GM19324 (cell line): ENCODE measurements at regions not wholly inside any gene's neighbourhood (a gene's known extent, or its start where the extent isn't known, plus 50 kb on each side); places are given as distances from the start of the nearest gene placed in this dataset.

Experiments
- ATAC-seq: cut with Tn5 transposase; IDR thresholded peaks from one replicate; pipeline ENCODE4 v1.9.1; 2021; ENCODE audit warnings: mild to moderate bottlenecking, moderate library complexity; ENCODE audit not compliant: unreplicated experiment, low FRiP score

DNA sequence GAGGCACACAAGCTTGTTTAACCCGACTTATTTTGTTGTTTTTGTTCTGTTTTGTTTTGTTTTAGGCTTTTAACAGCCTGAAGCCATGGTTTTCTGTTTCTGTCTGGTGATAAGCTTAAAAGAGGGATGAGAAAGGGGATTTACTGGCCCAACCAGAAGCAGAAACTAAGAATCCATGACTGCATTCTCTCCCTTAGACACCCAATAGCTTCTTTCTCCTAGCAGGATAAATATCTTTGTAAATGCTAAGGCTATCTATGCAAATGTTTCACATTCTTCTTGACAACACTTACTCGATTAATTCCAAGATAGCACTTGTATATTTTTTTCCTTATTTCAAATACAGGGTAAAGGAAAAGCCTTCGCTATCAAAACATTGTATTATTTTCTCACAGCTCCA lies 53.7 kb upstream of the SMAD1 start:
- no peak for ATAC-seq

DNA sequence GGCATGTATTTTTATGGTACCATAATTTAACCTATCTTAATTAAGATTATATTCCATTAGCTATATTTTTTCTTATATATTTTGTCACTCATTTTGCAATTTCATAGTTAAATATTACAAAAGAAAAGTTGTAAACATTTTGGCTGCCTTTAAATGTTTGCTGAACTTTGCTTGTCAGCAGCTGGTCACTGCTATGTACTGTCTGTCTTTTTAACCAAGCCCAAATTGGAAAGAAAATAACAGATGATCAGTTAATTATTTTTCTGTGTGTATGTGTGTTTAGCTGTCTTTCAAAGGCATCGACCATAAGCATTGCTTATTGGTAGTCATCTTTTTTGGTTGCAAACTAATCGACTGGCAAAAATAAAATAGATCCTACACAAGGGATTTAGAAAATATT lies 54.4 kb upstream of the SMAD1 start:
- no peak for ATAC-seq

DNA sequence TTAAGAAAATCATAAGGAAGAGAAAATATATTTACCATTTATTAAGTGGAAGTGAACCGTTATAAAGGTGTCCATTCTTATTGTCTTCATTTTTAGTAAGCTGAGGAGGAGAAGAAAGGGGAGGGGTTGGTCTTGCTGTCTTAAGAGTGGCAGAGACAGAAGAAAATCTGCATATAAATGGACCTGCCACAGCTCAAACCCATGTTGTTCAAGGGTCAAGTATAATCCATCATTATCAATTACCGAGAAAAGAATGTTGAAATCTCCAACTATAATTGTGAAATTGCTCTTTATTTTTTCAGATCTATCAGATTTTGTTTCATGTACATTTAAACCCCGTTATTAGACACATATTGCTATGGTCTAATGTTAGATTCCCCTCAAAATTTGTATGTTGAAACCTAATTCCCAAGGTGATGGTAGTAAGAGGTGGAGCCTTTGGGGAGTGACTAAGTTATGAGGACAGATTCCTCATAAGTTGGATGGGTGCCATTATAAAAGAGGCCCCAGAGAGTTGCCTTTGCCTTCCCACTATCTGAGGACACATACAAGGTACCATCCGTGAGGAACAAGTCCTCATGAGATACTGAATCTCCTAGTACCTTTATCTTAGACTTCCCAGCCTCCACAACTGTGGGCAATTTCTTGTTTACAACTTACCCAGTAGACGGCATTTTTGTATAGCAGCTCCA lies 58.5 kb upstream of the SMAD1 start:
- ATAC-seq, result no peak

DNA sequence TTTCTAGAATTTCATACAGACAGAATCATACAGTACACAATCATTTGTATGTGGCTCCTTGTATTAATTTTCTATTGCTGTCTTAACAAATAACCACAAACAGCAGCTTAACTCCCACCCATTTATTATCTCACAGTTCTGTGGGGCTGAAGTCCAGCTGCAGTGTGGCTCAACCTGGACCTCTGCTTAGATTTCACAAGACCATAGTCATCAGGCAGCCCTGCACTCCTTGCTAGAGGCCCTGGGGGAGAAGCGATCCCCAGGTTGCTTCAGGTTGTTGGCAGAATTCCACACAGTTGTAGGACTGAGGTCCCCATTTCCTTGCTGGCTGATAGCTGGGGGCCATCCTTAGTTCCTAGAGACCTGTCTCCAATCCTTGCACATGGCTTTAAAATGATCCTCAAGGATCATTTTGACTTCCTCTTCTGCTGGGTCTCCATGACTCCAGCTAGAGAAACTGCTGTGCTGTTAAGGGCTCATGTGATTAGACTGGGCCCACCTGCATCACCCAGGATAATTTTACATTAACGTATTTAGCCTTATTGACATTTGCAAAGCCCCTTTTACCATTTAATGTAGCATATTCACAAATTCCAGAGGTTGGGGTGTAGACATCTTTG lies 60.9 kb upstream of the SMAD1 start:
- ATAC-seq, result no peak

DNA sequence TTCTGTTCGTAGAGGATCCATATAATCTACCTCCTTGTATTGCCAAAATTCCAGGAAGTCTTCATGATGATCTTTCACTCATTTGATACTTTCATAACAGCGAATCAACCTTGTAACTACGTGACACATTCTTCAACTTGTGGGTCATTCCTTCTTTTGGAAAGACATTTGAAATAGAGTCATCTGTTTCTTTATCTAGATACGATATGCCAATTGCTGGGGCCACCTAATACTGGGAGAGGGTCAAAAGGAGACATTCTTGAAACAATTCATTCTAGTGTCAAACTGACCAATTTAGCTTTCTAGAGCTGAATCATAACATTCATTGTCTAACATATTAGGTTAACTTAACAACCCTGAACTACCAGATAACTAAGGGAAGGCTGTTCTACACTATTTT lies 62.9 kb upstream of the SMAD1 start:
- no peak for ATAC-seq

DNA sequence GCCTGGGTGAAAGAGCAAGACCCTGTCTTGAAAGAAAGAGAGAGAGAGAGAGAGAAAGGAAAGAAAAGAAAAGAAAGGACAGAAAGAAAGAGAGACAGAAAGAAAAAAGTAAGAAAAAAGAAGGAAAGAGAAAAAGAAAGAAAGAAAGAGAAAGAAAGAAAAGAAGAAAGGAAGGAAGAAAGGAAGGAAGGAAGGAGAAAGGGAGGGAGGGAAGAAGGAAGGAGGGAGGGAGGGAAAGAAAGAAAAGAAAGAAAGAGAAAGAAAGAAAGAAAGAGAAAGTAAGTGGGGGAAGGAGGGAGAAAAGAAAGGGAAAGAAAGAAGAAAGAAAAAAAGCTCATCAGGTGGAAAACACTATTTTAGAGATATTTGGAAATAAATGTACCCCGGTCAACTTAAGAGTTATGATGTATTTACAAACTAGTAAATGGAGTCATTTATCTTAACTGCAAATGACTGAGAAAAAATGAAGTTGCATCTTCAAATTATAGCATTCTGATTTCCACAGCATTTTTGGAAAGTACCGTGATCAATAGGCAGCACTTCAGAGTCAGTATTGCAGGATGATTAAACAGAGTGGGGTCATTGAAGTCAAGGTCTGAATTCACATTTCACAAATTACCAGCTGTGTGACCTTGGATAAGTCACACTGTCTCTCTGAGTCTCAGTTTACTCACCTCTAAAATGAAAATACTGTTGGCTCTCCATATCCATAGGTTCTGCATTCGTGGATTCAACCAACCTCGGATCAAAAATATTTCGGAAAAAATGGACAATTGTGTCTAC lies 64.1 kb upstream of the SMAD1 start:
- no peak for ATAC-seq

DNA sequence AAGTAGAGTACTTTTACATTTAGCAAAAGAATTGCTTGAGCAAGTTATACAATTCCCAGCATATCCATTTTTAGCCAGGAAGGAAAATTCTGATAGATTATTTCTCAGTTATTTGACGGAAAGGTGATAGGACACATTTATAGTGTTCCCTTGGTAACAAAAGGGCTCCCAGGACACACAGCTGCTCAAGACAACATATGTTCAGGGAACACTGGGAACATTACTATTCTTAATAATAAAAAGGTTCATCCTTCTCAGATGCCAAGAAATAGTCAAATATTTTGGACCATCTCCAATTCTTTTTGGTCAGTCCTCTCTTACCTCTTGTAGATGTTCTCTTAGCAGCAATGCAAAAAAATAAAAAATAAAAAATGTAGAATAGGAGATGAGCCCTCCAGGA lies 66.8 kb upstream of the SMAD1 start:
- no peak for ATAC-seq

DNA sequence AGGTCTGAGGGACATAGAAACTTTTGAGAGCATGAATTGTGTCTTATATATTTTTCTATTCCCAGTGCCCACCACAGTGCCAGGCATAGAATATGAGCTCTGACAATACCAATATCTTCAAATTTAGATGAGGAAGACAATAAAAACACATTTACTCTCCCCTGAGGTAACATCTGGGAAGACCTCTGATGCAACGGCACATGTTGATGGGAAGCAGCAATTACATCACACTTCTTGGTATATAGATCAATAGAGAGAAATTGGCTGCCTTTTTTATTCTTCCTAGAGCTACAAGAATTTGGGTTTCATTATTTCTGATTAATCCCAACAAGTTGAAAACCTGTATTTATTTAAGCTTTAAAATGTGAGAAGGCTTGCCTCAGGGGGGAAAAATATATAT lies 67.4 kb upstream of the SMAD1 start:
- no peak for ATAC-seq

DNA sequence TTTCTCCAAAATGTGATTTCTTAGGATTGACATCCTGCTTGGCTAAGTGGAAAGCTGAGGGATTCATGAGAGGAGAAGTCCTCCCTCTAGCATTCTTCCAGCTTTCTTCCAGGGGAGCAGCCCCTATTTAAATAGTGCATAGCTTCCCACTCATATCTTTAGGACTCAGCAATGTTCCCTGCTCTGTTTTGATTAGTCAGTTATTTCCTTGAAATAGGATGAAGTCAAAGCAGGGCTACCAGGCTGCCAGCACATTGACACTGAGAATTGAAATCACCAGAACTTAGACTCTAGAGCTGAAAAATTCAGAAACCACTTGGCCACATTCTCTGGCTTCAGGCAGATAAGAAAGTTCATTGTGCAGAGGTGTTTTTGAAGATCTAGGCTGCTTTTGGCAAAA lies 74.7 kb upstream of the SMAD1 start:
- ATAC-seq, result no peak

DNA sequence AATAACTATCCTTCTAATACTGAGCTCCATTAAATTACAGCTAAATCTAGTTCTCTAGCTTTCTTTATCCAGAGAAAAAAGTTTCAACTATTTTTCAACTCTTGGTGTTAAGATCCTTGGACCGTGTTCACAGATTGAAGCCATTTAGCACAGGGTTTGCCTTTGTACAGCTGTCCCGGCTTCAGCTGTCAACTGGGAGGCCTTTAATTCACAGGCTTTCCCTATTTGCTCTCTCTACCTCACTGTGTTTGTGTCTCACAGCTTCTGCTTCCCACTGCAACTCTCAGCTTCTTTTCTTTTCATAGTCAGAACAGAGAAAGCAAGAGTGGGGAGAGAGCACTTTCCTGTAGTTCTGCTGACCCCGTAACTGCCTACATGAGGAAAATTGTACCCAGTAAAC lies 76.9 kb upstream of the SMAD1 start:
- ATAC-seq, result no peak

DNA sequence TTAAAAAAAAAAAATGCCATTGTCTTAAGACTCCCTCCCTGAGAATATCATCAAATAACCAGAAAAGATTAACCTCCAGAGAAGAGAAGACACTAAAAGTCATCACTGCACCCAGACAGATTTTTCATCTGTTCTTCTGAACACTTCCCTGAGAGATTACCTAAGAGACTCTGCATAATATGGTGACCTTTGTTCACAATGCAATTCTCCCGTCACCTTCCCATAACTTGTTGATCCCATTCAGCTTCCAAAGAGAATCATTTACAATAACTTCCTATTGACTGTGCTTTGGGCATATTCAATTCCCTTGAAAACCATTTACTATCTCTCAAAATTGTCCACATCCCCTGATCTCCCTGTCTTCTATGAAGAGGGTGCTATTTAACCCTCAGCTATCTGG lies 85.1 kb upstream of the SMAD1 start:
- ATAC-seq, result no peak

DNA sequence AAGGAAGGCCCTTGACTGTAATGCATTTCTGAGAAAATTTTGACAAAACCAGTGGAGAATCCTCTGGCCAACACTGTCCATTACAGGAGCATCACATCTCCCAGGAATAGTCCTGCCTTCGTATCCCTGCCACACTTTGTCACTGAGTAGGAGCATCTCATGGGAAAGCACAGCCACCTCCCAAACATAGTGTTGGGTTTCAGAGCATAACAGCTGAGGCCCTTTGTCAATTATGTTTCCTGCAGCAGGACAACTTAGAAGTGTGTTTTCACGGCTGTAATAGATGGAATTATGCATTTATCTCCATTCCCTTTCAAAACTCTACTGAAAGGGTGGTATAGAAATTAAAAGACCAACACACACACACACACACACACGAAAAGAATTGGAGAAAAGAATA lies 91.1 kb upstream of the SMAD1 start:
- ATAC-seq, result no peak

DNA sequence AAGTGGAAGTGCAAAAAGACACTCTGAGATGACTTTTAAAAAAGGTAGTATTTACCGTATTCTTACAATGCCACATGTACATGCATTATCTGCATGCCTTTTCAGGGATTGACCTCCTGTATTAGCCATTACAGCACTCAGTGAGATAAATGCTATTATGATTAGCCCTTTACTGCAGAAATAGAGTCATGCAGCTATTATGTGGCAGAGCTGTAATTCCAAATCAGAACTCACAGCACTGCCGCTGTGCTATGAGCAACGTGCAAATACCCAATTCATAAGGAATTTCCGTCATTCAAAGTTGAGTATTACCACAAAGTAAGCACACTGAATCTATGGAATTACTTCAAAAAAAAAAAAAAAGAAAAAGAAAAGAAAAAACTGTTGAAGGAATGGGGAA lies 92.1 kb upstream of the SMAD1 start:
- ATAC-seq, result no peak

DNA sequence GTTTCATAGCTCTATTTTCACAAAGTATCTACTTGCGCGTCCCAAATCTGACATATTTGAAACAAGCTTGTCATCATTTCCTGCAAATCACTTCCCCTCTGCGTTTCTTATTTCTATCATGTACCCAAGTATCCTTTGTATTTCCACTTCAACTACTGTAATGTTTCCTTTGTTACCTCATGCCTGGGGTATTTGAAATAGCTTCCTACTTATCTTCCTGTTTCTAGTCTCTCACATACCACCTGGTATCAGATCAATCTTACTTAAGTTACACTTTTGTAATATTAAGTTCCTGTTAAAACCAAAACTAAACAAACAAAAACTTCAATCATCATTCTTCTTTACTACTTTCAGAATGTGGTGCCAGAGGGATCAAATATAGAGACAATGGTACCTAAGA lies 93.6 kb upstream of the SMAD1 start:
- no peak for ATAC-seq

DNA sequence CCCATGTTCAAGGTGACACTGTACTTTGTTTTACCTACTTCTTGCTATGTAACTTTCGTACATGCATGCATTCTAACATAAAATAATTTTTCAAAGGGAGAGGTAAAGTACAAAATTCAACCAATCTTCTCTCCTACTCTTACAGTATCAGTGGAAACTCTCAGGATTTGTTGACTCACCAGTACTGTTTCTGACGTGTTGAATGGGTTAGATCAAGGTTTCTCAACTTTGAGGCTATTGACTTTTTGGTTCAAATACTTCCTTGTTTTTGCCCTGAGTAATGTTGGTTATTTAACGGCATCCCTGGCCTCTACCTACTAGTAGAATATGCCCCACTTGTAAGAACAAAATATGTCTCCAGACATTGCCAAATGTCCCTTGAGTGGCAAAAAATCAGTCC lies 94.6 kb upstream of the SMAD1 start:
- no peak for ATAC-seq

DNA sequence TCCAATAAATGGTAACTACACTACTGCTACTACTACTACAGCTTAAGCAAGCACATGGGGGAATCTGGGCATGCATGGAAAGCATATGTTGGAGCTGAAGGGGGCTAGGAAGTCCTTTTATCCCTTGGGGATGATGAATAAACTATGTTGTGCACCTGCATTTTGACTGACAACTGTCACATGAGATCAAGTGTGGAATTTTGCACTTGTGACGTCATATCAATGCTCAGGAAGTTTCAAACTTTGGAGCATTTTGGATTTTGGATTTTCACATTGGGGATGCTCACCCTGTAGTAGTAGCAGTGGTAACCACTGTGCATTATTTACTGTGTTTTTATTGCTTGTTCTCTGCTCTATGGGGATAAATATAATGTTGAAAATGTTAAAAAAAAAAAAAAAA lies 100.5 kb upstream of the SMAD1 start:
- no peak for ATAC-seq

DNA sequence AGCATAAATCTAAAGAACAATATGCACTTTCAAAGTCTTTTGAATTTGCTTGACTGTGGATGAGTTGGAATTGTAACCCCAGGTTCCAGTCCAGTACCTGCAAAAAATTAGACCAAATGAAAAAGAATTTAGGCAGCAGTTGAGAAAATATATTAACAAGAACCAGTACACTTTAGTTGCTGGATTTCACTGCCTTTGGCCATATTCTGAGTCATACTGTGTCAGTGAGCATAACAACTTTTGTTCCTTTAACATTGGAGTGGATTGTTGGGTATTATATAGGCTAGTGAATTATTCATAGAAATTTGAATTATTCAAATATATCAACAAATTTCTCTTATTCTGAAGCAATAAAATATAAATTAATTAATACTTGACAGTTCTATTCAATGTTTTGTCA lies 101.5 kb upstream of the SMAD1 start:
- no peak for ATAC-seq

DNA sequence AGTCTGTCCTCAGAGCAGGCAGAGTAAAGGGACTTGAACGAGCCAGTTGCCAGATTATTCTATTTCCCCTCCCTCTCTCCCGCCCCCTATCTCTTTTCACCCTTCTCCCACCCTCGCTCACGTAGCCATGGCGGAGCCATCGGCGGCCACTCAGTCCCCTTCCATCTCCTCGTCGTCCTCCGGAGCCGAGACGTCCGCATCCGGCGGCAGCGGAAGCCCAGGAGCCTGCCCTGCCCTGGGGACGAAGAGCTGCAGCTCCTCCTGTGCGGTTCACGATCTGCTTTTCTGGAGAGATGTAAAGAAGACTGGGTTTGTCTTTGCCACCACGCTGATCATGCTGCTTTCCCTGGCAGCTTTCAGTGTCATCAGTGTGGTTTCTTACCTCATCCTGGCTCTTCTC lies 106.2 kb upstream of the SMAD1 start:
- ATAC-seq, result no peak

DNA sequence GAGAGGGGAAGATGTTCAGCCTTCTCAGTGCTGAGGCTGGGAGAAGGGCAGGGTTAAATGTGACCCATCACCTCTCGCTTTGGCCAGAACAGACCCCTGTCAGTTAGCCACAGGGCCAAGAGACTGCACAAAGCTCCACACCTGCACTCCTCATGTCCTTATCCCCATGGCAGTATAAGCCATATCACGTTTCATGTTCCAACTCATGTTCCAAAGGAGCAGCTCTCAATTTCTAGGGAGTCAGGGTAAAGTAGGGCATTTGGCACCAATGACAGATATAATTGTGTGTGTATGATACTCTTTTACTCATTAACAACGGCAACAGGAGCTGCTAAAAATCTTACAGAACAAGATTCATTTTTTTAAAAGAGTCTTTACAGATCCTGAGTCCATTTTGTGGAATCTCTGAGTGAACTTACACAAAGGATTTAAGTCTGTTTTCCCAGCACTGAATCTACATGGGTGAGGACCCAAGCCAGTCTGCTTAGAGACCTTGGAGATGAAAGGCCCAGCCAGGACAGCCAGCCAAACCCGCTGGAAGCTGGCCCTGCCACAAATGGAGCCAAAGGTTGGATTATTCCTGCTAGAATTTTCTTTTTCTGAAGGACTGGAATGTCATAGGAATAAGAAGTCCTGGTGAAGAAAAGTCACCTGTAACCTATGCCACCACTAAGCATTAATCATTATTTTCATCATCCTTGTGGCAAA lies 129.1 kb upstream of the SMAD1 start:
- ATAC-seq, result no peak

DNA sequence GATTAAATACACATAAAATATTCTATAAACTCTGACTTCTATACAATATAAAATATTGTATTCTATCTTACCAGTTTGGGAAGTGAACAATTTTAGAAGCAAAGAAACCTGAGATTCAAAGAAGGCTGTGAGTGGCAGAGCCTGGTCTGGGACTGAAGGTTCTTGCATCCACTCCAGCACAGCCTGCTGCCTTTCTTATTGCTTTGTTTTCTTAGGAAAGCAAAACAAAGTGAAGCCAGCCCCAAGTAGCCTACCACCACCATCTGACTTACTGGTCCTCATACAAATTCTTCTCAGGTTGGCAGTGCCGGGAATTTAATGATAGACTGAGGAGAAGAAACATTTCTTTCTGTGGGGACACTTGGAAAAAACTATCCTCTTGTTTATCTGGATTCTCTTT lies 129.7 kb upstream of the SMAD1 start:
- no peak for ATAC-seq

DNA sequence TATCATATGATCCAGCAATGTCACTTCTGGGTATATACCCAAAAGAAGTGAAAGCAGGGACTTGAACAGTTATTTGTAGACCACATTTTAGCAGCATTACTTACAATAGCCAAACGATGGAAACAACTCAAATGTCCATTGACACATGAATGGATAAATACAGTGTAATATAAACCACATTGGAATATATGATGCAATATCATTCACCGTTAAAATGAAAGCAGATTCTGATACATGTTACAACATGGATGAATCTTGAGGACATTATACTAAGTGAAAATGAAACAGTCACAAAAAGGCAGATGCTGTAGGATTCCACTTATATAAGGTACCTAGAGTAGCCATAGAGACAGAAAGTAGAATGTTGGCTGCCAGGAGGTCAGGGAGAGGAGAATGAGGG lies 130.5 kb upstream of the SMAD1 start:
- no peak for ATAC-seq
